AG09309 (cell line): ENCODE measurements at regions not wholly inside any gene's neighbourhood (a gene's known extent, or its start where the extent isn't known, plus 50 kb on each side); places are given as distances from the start of the nearest gene placed in this dataset.

Experiments
- DNase-seq: peaks from one replicate; pipeline ENCODE4 v3.0.0-alpha.2; 2010; ENCODE audit warnings: low read depth
- H3K4me3 ChIP-seq: 2 replicates; pipeline ENCODE4 v1.5.1; 2011; ENCODE audit warnings: mild to moderate bottlenecking, low read depth, low read length, moderate library complexity; ENCODE audit not compliant: control insufficient read depth
- TF ChIP-seq, protein P1 (sequence below): IDR thresholded peaks from 2 replicates; pipeline ENCODE4 v1.5.1; 2011; ENCODE audit warnings: mild to moderate bottlenecking, low read depth, low read length, inconsistent platforms; ENCODE audit not compliant: insufficient read depth, control insufficient read depth; ENCODE audit errors: missing control alignments

DNA sequence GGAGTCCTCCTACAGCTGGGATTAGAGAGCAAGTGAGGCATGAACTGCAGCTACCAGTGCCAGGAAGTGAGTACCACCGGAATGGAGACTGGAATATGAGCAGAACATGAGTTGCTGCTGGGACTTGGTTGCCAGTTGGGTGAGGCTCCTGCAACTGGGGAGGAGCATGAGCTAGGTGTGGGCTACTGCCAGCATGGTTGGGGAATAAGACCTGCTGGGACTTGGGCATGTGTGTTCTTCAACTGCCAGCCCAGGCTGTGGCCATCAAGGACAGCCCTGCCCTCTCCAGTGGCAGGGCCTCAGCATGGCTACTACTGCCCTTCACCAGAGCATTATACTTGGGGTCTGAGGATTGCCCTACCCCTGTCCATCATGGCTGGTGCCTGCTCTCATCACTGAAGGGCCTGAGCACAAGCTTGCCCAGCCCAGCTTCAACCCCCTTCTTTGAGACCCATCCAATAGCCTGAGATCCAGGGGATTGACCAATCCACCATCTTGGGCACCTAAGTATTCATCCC, 665.0 kb downstream of the ELAVL2 start:
- DNase-seq = no peak
- H3K4me3 ChIP-seq = no peak overlapping the region
- TF ChIP-seq, protein P1, sequence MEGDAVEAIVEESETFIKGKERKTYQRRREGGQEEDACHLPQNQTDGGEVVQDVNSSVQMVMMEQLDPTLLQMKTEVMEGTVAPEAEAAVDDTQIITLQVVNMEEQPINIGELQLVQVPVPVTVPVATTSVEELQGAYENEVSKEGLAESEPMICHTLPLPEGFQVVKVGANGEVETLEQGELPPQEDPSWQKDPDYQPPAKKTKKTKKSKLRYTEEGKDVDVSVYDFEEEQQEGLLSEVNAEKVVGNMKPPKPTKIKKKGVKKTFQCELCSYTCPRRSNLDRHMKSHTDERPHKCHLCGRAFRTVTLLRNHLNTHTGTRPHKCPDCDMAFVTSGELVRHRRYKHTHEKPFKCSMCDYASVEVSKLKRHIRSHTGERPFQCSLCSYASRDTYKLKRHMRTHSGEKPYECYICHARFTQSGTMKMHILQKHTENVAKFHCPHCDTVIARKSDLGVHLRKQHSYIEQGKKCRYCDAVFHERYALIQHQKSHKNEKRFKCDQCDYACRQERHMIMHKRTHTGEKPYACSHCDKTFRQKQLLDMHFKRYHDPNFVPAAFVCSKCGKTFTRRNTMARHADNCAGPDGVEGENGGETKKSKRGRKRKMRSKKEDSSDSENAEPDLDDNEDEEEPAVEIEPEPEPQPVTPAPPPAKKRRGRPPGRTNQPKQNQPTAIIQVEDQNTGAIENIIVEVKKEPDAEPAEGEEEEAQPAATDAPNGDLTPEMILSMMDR = no peak

DNA sequence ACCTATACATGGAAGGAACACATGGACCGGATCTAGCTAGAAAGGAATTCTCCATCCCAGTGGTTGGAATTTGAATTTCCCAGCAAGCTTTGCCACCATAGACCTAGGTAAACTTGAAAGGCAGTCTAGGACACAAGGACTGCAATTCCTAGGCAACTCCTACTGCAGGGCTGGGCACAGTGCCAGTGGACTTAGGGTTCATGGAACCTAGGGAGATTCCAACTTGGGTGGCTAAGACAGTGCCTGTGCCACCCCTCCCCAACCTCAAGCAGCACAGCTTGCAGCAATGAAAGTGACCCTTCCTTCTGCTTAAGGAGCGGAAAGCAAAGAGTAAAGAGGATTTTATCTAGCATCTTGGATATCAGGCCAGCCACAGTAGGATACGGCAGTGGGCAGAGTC, 663.3 kb downstream of the ELAVL2 start:
- DNase-seq = no peak
- H3K4me3 ChIP-seq = no peak overlapping the region
- TF ChIP-seq, protein P1 = no peak

DNA sequence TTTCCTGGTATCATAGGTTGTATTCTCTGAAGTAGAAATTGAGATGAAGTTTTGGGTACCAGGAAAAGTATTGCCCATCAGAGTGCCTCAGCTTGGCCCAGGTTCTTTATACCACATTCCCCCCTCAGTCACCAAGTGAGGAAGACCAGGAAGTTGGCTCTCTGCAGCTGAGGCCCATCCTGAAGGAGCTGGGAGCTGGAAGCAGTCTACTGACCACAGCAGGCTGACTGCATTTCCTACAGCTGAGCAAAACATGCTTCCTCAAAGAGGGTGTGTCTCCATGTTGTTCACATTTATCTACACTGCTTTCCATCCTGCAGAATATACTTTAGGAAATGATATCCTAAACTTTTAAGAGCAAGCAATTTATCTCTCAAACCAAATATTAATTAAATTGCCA, 654.6 kb downstream of the ELAVL2 start:
- TF ChIP-seq, protein P1 = no peak
- no peak for DNase-seq
- no peak overlapping the region for H3K4me3 ChIP-seq

DNA sequence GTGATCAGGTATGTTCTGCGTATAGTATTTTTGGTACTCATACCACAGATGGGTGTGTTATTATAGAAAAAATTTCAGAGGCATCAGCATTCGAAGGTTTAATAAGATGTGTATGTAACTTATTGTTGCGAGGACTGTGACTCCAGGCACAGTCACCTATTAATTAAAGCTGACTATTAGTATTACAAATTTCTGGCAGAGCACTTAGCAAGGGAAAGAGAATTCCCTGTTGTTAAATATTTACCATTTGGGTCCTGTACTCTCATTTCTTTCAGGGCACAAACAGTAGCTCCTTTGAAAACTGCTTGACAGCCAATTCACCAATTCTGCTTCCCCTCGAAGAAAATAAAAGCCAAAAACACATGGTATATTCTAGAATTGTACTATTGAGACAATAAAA, 653.8 kb downstream of the ELAVL2 start:
- no peak overlapping the region for H3K4me3 ChIP-seq
- no peak for DNase-seq
- TF ChIP-seq, protein P1 = no peak

DNA sequence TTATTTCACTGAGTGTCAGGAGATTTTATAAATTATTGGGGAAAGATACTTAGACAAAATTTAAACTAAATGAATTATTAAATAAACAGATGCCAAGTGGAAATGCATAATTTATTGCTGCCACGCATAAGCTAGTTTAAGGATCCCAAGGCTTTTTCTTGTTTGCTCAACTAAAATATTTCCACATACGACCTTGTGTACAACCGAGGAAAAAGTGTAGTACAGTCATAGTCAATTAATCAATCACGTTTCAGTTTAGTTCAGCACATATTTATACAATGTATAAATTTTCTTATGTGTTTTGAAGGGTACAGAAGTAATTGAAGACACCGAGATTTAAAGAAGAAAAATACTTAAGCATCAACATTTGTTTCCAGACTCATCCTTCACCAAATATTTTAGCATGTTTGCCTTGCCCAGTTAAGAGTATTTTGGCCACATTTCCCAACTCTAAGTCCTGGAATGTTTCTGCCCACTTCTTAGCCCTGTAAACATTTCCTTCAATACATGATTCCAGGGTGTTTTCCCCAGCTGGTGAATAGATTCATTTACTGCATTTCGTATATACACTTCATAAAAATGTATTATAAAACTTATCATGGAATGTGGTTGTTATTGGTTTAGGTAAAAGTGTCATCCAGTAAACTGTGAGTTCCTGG, 652.9 kb downstream of the ELAVL2 start:
- no peak overlapping the region for H3K4me3 ChIP-seq
- TF ChIP-seq, protein P1 = no peak

DNA sequence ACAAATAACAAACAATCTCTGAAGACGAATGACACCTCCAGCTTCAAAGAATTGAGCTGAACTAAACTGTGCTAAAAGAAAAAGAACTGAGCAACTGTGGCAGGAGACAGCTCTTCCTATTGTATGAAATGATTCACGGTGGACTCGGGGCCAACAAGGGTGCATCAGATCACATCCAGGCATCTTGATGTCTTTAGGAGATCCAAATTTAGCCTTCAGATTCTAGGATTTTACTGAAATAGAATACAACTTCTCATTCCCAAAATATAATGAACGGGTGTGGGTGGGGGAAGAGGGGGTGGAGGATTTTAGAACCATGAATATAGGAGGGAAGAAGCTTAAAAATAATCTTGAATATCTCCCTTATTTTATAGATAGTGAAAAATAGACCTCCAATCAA, 631.8 kb downstream of the ELAVL2 start:
- H3K4me3 ChIP-seq = no peak overlapping the region
- DNase-seq = no peak
- TF ChIP-seq, protein P1 = no peak

More for the DNA sequence above, 652.9 kb downstream of the ELAVL2 start:
- no peak for DNase-seq
